ENCODE measurements at regions not wholly inside any gene's neighbourhood (a gene's known extent, or its start where the extent isn't known, plus 50 kb on each side); places are given as distances from the start of the nearest gene placed in this dataset.

- TF ChIP-seq EZH2 (IDR thresholded peaks at IDR 0.05) (no peak), CTCF (IDR thresholded peaks at IDR 0.05) (no peak)
Observed at GRCh38 chr4:173802662-173803022, 272.6 kb upstream of the HAND2 start.
